GM21381 (cell line): ENCODE measurements at regions not wholly inside any gene's neighbourhood (a gene's known extent, or its start where the extent isn't known, plus 50 kb on each side); places are given as distances from the start of the nearest gene placed in this dataset.

ENCODE experiments used
- ATAC-seq: cut with Tn5 transposase; IDR thresholded peaks from one replicate; pipeline ENCODE4 v1.9.1; 2021; ENCODE audit warnings: mild to moderate bottlenecking, moderate library complexity; ENCODE audit not compliant: unreplicated experiment

DNA sequence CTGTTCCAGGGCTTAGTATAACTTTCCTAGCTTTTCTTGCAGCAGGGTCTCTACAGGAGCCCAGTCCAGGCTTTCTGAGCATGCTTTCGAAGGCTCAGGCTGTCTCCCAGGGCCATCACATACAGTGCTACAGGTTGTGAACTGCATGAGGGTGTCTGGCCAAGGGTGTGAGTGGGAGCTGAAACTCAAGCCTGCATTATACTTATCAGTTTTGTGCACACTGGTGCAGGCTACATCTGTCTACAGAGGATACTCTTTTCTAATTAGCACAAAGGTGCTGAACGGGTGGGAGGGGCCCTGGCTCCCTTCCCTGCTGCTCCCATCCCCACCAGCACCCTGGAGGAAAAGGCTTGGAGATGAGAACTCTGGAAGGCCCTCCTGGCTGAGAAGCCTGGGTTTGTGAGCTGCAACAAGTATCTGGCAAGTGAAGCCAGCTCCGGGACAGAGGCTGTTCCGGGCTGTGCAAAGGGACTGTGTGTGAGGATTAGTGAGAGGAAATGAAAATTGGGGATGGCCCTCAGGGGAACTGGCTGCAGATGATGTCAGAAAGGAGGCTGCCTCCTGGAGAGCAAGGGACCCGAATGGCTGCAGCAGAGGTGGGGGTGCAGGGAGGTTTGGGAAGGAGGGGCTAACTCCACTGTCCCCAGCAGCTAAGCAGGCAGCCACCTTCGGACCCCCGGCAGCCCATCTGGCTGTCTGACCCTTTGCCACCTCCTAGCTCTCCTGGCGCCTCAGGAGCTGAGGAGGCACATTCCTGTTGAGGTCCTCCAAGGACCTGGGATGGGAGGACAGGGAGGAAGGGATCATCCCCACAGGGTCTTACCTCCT, 68.5 kb downstream of the EFNB1 start:
- ATAC-seq, result no peak

DNA sequence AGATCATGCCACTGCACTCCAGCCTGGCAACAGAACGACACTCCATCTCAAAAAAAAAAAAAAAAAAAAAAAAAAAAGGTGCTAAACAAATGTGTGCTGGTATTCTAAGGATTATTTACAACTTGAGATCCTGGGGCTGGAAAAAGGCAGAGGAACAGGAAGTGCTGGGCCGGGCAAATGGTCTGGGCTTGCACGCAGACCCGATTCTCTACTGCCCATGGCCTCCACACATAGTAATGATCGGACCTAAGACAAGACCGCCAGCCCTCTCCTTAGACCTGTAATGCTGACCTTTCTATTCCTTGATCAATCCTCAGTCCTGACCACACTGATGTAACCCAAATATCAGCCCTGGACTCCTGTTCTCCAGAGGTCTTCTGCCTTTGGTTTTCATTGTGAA, 67.8 kb downstream of the EFNB1 start:
- ATAC-seq, result no peak

DNA sequence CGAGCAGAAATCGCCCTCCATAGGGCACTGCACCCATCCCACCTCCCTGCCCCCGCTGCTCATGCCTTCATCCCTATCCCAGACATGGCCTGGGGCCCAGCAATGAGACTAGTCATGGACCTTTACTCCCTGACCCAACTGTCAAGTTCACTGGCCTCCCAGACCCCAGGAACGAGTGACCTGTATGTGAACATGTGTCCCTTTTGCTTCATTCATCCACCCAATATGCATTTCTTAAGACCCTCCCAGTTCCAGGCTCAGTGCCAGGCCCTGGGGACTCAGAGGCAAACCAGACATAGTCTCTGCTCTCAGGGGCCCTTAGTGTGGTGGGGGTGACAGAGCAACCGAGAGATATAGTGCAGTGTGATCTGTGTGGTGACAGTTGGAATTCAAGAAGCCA, 67.0 kb downstream of the EFNB1 start:
- no peak for ATAC-seq

- ATAC-seq, result no peak
Observed at GRCh38 chrX:68895341-68895755, 66.5 kb downstream of the EFNB1 start.

DNA sequence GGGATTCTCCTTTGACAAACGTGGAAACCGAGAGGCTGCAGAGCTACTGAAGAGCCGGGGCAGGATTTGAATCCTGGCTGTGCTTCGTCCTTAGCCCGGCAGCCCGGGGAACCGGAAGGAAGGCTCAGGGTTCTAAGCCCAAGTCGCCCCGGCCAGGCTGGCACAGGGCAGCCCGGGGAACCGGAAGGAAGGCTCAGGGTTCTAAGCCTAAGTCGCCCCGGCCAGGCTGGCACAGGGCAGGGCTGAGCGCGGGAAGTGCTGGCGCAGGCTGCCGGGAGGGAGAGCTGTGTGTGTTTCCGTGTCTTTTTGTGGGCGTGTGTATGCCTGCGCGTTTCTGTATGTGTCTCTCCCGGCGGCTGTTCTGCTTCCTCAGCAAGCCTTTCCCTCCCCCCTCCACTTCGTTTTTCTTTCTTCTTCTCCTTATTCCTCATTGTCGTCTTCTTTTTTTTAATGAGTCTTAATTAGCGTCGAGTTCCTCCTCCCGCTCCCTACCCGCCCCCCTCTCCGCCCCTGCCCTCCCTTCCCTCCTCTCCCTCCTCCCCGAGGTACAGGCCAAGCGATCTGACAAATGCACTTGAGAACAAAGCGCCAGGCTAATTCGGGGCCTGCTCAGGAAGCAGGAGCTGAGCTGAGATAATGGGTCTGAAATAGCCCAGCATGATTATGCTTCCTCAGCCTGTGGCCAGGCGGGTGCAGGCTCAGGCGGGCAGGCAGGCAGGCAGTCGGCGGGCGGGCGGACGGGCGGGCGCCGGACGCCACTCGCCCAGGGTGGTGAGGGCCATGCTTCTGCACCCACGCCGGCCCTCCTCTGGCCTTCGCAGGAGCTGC, 65.9 kb downstream of the EFNB1 start:
- ATAC-seq, result no peak

- ATAC-seq, result no peak
Observed at GRCh38 chrX:68894142-68894512, 65.3 kb downstream of the EFNB1 start.

DNA sequence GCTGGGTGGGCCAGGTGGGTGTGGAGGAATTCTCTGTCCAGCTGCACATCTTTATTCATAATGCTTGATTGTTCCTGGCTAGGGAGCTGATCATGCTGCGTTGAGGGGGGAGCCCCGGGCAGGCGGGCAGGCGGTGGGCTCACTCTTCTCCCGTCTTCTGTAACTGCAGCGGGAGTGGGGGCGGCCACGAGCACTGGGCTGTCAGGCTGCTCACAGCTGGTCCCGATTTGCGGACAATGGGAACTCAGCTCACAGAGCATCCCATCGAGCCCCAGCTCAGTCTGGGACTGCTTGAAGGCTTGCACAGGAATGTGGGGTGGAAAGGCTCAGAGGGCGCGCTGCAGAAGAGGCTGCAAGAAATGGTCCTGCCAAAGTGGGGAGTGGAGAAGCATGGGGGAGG, 63.8 kb downstream of the EFNB1 start:
- ATAC-seq, result no peak

DNA sequence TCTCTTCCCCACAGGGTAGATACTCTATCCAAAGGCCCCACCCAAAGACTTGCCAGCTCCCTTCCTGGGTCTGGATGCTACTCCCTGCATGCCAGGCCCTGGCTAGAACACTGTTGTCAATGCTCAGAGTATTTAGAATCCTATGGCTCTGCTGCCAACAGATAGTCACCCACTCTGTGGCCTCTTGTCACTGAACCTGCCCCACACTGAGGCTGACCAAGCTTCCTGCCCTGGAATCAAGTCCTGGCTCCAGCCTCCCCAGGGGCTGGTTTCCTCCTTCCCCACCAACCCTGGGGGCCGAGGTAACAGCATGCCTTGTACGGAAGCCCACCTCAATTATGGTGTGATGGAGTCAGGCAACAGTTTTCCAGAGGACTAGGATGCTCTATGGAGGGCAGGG, 63.3 kb downstream of the EFNB1 start:
- no peak for ATAC-seq
